HPDE6-E6E7 (cell line): ENCODE measurements at regions not wholly inside any gene's neighbourhood (a gene's known extent, or its start where the extent isn't known, plus 50 kb on each side); places are given as distances from the start of the nearest gene placed in this dataset.

Source experiments
- DNase-seq: peaks from one replicate; pipeline ENCODE4 v3.0.0; 2011; ENCODE audit warnings: missing footprints; ENCODE audit errors: extremely low spot score

DNA sequence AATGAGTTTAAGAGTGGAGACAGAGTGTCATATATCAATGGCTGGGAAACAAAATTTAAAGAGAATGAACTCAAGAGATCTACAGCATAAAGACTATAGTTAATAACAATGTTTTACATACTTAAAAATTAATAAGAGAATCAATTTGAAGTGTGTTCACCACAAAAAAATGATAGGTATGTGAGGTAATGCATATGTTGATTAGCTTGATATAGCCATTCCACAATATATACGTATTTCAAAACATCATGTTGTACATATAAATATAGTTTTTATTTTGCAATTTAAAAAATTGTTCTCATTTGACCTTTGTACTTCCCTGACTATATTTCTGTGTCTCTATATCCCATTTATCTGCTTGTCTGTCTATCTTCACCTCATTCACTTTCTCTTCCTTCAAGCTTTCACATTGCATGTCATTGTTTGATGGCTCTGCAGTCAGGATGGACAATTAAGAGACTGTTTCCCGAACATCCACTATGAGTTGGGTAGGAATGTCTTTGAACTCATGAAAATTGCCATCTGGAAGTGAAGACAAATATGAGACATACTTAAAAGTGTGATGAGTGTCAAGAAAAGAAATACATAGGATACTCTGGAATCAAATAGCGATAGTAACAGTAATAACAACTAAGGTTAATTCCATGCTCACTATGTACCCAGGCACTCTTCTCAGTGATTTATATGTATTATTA, 359.9 kb upstream of the ACTBL2 start:
- DNase-seq: no peak

DNA sequence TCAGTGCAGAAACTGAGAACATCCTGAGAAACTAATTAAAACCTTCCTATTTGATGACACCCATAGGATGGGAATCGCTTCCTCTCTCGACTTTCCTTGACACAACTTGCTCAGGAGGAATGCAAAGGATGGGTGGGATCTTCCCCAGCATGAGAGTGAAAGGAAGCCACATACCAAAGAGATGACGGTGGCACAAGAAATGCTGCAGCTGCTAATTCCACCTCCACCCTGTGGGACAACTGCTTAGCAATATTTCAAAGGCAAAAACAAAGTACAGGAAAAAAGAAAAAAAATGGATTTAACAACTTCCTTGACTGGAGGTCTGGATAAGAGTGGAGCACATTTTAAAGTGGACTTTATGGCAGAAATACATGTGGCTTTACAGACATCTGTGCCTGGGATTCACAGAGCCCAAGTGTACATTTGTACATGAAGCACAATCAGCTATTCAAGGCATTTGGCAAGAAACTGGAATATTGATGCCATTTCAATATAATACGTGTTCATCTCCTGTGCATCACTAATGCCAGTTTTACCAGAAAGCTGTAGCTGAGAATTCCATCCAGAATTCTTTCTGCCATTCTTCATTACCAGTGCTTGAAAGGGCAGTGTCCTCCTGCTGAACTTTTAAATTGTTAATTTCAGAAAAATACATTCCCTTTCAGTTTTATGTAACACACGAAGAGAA, 359.2 kb upstream of the ACTBL2 start:
- peak; percentile 76 for DNase-seq

DNA sequence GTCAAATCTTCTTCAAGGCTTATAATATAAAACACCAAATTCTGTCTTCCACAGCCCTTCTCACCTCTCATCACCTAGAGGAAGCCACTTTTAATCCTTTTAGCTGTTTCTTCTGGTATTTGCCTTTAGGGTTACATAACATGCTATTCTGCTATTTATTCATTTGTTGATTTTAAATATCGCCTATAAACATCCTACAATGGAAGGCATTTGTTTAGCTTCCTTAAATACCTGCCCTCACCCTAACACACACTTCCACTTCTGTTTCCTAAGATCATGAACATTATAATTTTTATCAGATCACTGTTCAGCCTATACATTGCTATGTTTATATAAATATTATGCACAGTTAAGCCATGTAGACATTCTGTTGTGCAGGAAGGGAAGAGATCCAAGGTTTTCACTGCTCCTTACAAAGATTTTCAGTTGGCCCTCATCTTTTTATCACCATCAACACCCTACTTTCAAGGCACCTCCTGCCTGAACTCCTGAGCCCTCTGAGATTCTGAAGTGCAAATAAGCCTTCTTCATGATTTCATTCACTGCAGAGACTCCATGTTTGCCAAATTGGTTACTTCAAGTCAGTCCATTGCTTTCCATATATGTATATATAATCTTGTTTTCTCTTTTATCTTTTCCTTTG, 356.9 kb upstream of the ACTBL2 start:
- no peak for DNase-seq

DNA sequence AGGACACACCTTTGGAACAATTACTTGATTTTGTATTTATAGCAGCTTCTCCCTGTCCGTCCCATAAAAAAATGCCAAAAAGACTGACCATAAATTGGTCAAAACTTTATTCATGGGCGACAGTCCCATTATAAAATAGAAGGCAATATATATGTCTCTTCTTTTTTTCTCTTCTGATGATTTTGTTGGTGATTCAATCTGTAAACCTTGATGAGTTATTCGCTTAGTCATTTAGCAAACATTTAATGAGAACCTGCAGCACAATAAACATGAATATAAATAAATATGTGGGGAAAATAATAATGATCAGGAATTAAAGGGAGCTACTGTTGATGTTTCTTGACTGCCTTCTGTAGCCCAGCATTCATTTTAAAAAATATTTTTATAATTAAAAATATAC, 356.4 kb upstream of the ACTBL2 start:
- DNase-seq: no peak

- no peak for DNase-seq
Observed at GRCh38 chr5:57836921-57837320, 354.3 kb upstream of the ACTBL2 start.

- no peak for DNase-seq
Observed at GRCh38 chr5:57836331-57836730, 353.7 kb upstream of the ACTBL2 start.

DNA sequence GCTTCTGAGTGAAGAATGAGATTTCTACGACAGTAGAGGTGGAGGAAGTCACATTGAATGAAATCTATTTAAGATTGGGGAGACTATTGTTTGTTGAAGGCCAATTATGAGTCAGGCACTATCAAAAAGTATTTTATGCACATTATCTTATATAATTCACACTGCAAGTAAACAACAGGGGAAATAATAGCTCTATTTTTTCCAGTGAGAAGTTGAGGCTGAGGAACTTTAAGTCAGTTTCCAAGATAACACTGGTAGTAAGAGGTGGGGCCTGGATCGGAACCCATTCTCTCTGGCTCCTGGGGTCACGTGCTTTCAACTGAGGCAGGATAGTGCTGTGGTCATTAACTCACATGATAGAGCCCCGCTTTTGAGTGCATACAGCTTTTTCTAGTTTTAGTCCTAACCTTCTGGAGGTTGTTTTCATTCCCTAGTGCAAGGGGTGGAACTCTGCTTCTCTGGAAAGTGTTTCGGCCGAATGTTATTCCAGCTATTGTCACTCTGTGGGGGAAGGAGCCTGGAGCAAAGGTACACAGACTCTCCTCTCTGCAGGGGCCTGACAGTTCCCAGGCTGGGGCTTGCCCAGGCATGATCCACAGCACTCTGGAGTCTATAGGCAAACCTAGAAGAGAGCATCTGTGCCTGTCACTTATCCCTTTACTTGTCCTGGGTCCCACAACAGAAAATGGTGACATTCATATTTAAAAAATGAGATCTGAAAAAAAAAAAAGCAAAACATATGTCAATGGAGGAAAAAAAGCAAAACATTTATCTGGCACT, 352.4 kb upstream of the ACTBL2 start:
- peak; percentile 54 for DNase-seq

- DNase-seq: no peak
Observed at GRCh38 chr5:57833489-57833888, 350.9 kb upstream of the ACTBL2 start.

GRCh38 chr5:57832875-57833274, 350.3 kb upstream of the ACTBL2 start:
- DNase-seq: no peak

DNA sequence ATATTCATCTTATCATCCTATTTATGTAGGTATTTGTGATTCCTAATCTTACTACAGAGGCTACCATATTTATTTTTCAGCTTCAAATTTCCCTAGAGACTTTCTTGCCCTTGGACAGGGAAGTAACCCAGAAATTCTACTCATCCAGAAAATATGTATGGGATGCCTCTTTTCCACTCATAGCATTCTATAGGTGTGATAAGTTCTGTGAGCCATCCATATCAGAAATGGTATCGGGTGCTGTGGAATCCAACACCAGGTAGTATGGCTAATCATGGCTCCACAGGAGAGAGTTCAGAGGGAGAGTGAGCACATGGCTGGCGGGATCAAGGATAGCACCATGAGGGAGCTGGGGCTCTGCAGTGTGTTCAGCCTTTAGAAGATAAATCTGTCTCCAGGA, 349.3 kb upstream of the ACTBL2 start:
- no peak for DNase-seq

GRCh38 chr5:57831090-57831489, 348.5 kb upstream of the ACTBL2 start:
- DNase-seq: no peak

DNA sequence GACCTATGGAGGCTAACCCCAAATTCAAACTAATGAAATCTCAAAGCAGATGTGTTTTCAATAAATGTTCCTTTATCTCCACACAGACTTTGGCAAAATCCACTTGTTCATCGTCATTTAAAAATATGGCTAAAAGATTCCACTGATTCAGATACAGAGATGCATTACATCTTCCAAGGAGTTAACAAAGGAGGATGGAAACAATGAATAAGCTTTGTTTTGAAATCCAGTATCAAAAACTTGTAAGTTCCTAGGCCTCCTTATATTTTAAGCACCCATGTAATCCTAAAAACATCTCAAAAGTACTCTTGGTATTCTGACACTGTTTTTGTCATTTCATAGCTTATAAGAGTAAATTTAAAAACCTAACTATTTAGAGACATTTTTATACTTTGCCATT, 345.6 kb upstream of the ACTBL2 start:
- no peak for DNase-seq

GRCh38 chr5:57825031-57825686, 342.5 kb upstream of the ACTBL2 start:
- no peak for DNase-seq

DNA sequence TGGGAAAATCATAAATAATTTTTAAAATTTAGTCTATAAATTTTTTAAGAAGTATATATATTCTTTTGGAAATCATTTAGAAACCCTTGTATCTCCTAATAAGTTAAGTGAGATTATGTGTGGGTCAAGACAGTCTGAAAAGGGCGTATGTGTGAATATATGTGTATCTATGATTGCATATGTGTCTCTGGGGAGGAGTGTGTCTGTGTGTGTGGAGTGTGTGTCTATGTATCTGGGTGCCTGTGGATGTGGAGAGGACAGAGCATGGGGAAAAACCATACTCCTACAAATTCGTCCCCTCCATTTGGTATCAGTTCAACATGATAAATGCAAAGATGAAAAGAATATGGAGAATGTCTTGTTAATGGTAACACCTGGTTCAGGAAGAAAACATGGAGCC, 342.0 kb upstream of the ACTBL2 start:
- DNase-seq: no peak

GRCh38 chr5:57824047-57824446, 341.4 kb upstream of the ACTBL2 start:
- peak; percentile 70 for DNase-seq

DNA sequence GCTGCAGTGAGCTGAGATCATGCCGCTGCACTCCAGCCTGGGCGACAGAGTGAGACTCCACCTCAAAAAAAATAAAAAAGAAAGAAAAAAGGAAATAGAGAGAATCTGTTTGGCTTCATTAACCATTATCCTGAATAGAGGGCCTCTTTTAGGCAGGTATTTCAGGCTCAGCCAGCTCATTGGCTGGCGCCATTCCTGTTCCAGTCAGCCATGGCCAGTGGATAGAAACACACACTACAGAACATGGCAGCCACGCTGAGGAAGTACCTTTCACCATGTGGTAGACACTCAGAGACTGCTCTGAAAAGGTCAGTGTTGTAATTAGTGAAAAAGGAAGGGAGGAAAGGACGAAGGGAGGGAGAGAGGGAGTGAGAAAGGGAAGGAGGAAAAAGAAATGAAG, 340.0 kb upstream of the ACTBL2 start:
- no peak for DNase-seq

- no peak for DNase-seq
Observed at GRCh38 chr5:57818397-57818796, 335.8 kb upstream of the ACTBL2 start.

GRCh38 chr5:57817924-57818323, 335.3 kb upstream of the ACTBL2 start:
- DNase-seq: no peak

DNA sequence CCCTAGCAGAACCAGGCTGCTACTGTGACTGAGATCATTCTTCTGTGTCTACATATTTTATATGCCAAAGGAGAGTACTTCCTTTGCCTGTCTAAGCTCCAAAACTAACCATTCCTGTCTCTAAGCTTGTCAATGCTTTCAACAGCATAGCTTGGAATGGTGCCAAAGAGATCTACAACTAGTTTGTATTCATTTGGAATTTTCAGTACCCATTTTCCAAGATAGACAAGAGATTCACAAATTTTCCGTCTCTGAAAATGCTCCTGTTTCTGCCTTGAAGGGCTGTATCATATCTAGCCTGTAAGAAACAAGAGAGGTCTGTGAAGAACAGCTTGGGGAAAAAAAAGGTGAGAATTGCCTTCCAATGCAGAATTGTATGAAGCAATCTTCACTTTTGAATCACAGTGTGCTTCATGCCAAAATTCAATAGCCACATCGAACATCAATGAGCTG, 334.4 kb upstream of the ACTBL2 start:
- DNase-seq: no peak

DNA sequence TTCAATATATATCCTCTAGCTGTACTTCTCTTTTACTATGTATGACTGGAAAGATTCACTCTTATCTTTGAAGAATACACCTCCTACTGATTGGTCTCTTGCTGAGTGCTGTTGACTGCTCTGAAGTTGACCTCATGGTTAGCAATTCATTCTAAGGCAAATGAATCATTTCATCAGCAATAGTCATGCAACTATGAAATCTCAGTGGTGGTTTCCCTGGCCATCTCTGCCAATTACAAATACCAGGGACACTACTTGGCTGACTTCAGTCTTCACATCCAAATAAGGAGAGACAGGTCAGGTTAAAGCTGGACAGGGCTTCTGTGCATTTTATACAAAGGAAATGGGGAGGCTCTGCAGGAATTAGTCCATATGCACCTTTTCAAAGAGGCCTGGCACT, 333.5 kb upstream of the ACTBL2 start:
- peak; percentile 84 for DNase-seq

DNA sequence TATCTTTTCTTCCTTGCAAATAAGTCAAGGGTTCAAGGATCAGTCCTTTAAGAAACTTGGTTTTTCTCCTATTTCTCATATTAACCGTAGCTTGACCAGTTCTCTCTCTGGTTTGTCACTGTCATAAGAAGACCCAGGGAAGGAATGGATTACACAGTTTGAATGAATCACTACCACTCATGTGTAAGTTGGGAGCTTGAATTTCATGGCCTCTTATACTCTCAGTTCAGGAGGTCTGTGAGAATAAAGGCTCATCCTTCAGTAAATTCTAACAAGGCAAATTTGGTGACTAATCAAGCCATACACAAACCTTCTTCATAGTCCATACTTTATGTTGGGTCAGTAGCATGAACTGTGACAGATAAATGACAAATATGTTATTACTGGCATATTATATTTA, 323.1 kb upstream of the ACTBL2 start:
- DNase-seq: no peak

DNA sequence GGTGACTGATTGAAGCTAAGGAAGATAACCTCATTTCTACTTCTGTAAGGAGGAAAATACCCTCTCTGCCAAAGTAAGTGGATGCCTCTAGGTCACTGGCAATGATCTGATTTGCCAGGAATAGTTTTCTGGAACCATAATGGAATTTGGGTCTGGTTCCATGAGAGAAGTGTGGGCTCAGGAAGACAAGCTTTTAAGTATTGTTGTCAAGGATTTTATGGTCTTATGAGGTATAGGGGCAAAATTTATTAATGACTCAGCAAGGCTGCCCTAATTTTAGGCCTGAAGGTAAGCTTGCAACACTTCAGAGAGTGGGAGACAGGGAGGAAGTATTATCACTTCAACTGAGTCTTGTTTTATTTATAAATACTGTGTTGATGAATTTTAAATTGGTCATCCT, 322.6 kb upstream of the ACTBL2 start:
- no peak for DNase-seq
